SK-N-SH (cell line): ENCODE measurements at regions not wholly inside any gene's neighbourhood (a gene's known extent, or its start where the extent isn't known, plus 50 kb on each side); places are given as distances from the start of the nearest gene placed in this dataset.

ENCODE experiments used
- CTCF ChIP-seq: fragments of 200-600 bp; sonication (generic); IDR thresholded peaks from 2 replicates; pipeline ENCODE4 v1.6.1; 2017; ENCODE audit warnings: antibody characterized with exemption, mild to moderate bottlenecking, moderate library complexity
- ELF1 ChIP-seq: IDR thresholded peaks from 2 replicates; pipeline ENCODE4 v1.4.0; 2012
- EZH2phosphoT487 ChIP-seq: fragments of 200-600 bp; sonication (generic); IDR thresholded peaks from 2 replicates; pipeline ENCODE4 v1.6.1; 2017; ENCODE audit warnings: low read depth, mixed run types, mild to moderate bottlenecking, antibody characterized with exemption, moderate library complexity, borderline replicate concordance
- MEF2A ChIP-seq: IDR thresholded peaks from 2 replicates; pipeline ENCODE4 v1.4.0; 2012; ENCODE audit warnings: low read depth, borderline replicate concordance
- POLR2AphosphoS5 ChIP-seq: IDR thresholded peaks from 2 replicates; pipeline ENCODE4 v1.6.1; 2012; ENCODE audit warnings: low read depth, low read length
- RAD21 ChIP-seq: IDR thresholded peaks from 2 replicates; pipeline ENCODE4 v1.6.1; 2012; ENCODE audit warnings: mild to moderate bottlenecking, low read length
- TCF12 ChIP-seq: IDR thresholded peaks from 2 replicates; pipeline ENCODE4 v1.4.0; 2012
- YY1 ChIP-seq: IDR thresholded peaks from 2 replicates; pipeline ENCODE4 v1.4.0; 2012; ENCODE audit warnings: low read depth, mild to moderate bottlenecking
- TF ChIP-seq, protein P1 (sequence below): IDR thresholded peaks from 2 replicates; pipeline ENCODE4 v1.4.0; 2012; ENCODE audit warnings: low read depth
- TF ChIP-seq, protein P2 (sequence below): IDR thresholded peaks from 2 replicates; pipeline ENCODE4 v1.6.1; 2012; ENCODE audit warnings: mild to moderate bottlenecking, low read depth, low read length, moderate library complexity
- TF ChIP-seq, protein P3 (sequence below): fragments of 150-350 bp; IDR thresholded peaks from 2 replicates; pipeline ENCODE4 v1.6.1; 2016; ENCODE audit warnings: mild to moderate bottlenecking, low read depth, low read length

DNA sequence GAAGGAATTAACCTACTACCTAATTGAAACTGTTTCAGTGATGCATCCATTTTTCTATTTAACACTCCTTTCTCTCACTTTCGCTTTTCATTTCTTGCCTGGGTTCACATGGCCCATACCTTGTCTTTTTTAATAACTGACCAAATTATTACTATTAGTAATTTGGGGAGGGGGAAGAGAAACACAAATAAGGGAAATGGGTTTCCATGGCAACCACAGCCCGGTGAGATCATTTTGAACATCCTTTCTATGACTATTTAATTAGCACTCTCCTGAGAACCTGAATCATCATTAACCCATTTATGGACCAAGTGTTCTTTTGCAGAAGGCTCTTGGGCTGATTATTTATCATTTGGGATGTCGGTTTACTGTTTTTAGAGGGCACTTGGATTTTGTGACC is 628.2 kb upstream of the SALL1 start:
- TF ChIP-seq, protein P1, sequence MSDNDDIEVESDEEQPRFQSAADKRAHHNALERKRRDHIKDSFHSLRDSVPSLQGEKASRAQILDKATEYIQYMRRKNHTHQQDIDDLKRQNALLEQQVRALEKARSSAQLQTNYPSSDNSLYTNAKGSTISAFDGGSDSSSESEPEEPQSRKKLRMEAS: no peak
- TF ChIP-seq CTCF: no peak
- no peak for TF ChIP-seq EZH2phosphoT487
- TF ChIP-seq MEF2A: no peak
- TF ChIP-seq RAD21: no peak
- TF ChIP-seq, protein P2, sequence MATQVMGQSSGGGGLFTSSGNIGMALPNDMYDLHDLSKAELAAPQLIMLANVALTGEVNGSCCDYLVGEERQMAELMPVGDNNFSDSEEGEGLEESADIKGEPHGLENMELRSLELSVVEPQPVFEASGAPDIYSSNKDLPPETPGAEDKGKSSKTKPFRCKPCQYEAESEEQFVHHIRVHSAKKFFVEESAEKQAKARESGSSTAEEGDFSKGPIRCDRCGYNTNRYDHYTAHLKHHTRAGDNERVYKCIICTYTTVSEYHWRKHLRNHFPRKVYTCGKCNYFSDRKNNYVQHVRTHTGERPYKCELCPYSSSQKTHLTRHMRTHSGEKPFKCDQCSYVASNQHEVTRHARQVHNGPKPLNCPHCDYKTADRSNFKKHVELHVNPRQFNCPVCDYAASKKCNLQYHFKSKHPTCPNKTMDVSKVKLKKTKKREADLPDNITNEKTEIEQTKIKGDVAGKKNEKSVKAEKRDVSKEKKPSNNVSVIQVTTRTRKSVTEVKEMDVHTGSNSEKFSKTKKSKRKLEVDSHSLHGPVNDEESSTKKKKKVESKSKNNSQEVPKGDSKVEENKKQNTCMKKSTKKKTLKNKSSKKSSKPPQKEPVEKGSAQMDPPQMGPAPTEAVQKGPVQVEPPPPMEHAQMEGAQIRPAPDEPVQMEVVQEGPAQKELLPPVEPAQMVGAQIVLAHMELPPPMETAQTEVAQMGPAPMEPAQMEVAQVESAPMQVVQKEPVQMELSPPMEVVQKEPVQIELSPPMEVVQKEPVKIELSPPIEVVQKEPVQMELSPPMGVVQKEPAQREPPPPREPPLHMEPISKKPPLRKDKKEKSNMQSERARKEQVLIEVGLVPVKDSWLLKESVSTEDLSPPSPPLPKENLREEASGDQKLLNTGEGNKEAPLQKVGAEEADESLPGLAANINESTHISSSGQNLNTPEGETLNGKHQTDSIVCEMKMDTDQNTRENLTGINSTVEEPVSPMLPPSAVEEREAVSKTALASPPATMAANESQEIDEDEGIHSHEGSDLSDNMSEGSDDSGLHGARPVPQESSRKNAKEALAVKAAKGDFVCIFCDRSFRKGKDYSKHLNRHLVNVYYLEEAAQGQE: no peak
- TF ChIP-seq POLR2AphosphoS5: no peak
- no peak for TF ChIP-seq TCF12
- TF ChIP-seq ELF1: no peak
- TF ChIP-seq, protein P3, sequence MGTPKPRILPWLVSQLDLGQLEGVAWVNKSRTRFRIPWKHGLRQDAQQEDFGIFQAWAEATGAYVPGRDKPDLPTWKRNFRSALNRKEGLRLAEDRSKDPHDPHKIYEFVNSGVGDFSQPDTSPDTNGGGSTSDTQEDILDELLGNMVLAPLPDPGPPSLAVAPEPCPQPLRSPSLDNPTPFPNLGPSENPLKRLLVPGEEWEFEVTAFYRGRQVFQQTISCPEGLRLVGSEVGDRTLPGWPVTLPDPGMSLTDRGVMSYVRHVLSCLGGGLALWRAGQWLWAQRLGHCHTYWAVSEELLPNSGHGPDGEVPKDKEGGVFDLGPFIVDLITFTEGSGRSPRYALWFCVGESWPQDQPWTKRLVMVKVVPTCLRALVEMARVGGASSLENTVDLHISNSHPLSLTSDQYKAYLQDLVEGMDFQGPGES: no peak
- TF ChIP-seq YY1: no peak
